Suprapubic skin (tissue), 4 donors: ENCODE measurements at regions not wholly inside any gene's neighbourhood (a gene's known extent, or its start where the extent isn't known, plus 50 kb on each side); places are given as distances from the start of the nearest gene placed in this dataset.

ENCODE experiments used
- CTCF ChIP-seq, 2 donors: fragments of 200-600 bp in 1 of 2; fragments of 450-650 bp in 1 of 2; sonication (generic) in 1 of 2; IDR thresholded peaks; one replicate each; pipeline ENCODE4 v1.5.1; 2016 to 2019; ENCODE audit warnings: antibody characterized with exemption in 2 of 2, mild to moderate bottlenecking in 1 of 2, moderate library complexity in 1 of 2
- EP300 ChIP-seq: sonication (generic); formaldehyde crosslinking; IDR thresholded peaks from one replicate; pipeline ENCODE4 v1.6.1; 2017; ENCODE audit warnings: antibody characterized with exemption
- POLR2A ChIP-seq, 2 donors: fragments of 450-650 bp; IDR thresholded peaks; one replicate each; pipeline ENCODE4 v1.6.1; 2017; ENCODE audit warnings: antibody characterized with exemption in 2 of 2, mild to moderate bottlenecking in 2 of 2, moderate library complexity in 2 of 2
- POLR2AphosphoS5 ChIP-seq, 3 donors: sonication (generic); formaldehyde crosslinking; IDR thresholded peaks; one replicate each; pipeline ENCODE4 v1.6.1; 2017; ENCODE audit warnings: antibody characterized with exemption in 3 of 3

GRCh38 chr18:5720132-5720531 is 175.2 kb downstream of the TMEM200C start:
- TF ChIP-seq POLR2A (IDR thresholded peaks at IDR 0.05) (no peak), CTCF (IDR thresholded peaks at IDR 0.05) (no peak), EP300 (no peak), POLR2AphosphoS5 (IDR thresholded peaks at IDR 0.05) (no peak)
